RWPE2 (cell line): ENCODE measurements at regions not wholly inside any gene's neighbourhood (a gene's known extent, or its start where the extent isn't known, plus 50 kb on each side); places are given as distances from the start of the nearest gene placed in this dataset.
A peak's percentile ranks its signal among the peaks of the same experiment; 100 is the strongest.

ENCODE experiments used
- ATAC-seq: fragments of 200-7000 bp; cut with Tn5 transposase; 3 replicates; pipeline ENCODE4 v1.9.1; 2021; ENCODE audit warnings: low read depth
- DNase-seq: peaks from one replicate; pipeline ENCODE4 v3.0.0-alpha.2; 2020; ENCODE audit warnings: low spot score
- H3K27ac ChIP-seq: fragments of 450-650 bp; 2 replicates; pipeline ENCODE4 v1.5.1; 2017; ENCODE audit warnings: mild to moderate bottlenecking; ENCODE audit not compliant: poor library complexity, severe bottlenecking
- H3K27me3 ChIP-seq: fragments of 250-450 bp; sonication (Bioruptor Pico); 2 replicates; pipeline ENCODE4 v1.5.1; 2021; ENCODE audit warnings: mild to moderate bottlenecking, moderate library complexity; ENCODE audit not compliant: insufficient read depth, poor library complexity, severe bottlenecking
- H3K36me3 ChIP-seq: fragments of 250-450 bp; sonication (Bioruptor Pico); 2 replicates; pipeline ENCODE4 v1.5.1; 2020; ENCODE audit warnings: low read depth, mild to moderate bottlenecking, moderate library complexity
- H3K4me1 ChIP-seq: fragments of 250-450 bp; sonication (Bioruptor Pico); 2 replicates; pipeline ENCODE4 v1.5.1; 2021; ENCODE audit warnings: mild to moderate bottlenecking, moderate library complexity; ENCODE audit not compliant: insufficient read depth, poor library complexity, severe bottlenecking
- H3K4me3 ChIP-seq: fragments of 250-450 bp; sonication (Bioruptor Pico); 2 replicates; pipeline ENCODE4 v1.5.1; 2021; ENCODE audit warnings: mild to moderate bottlenecking, moderate library complexity; ENCODE audit not compliant: severe bottlenecking
- H3K9me3 ChIP-seq: fragments of 250-450 bp; sonication (Bioruptor Pico); 2 replicates; pipeline ENCODE4 v1.5.1; 2021; ENCODE audit warnings: mild to moderate bottlenecking, moderate library complexity; ENCODE audit not compliant: severe bottlenecking
- TF ChIP-seq, protein P1 (sequence below): fragments of 450-650 bp; IDR thresholded peaks from one replicate; pipeline ENCODE4 v1.5.1; 2017; ENCODE audit warnings: mild to moderate bottlenecking, moderate library complexity; ENCODE audit not compliant: poor library complexity, severe bottlenecking

DNA sequence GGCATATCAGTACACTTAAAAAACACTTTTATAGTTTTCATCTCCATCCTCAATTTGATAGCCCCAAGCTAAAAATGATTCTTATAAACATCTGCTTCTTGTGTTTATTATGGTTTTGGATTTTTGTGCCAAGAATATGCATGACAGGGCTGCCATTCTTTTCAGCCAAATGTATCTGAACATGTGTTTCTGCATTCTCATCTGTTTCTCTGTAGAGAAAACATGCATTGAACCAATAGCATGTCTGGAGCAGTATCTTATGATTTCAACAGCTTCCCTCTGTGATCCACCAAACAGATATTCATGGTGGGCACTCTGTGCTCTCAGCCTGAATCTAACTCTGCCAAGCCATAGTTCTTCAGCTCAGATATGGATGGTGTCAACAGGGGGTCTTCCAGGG lies 99.3 kb upstream of the ERCC6L2 start:
- Histone ChIP-seq H3K27ac (no peak overlapping the region), H3K9me3 (no peaks in the 10 kb centered on the region), H3K36me3 (no peaks in the 10 kb centered on the region), H3K4me3 (no peak overlapping the region), H3K4me1 (no peaks in the 10 kb centered on the region), H3K27me3 (no peaks in the 10 kb centered on the region)
- no peak for ATAC-seq
- no peak for DNase-seq
- TF ChIP-seq, protein P1, sequence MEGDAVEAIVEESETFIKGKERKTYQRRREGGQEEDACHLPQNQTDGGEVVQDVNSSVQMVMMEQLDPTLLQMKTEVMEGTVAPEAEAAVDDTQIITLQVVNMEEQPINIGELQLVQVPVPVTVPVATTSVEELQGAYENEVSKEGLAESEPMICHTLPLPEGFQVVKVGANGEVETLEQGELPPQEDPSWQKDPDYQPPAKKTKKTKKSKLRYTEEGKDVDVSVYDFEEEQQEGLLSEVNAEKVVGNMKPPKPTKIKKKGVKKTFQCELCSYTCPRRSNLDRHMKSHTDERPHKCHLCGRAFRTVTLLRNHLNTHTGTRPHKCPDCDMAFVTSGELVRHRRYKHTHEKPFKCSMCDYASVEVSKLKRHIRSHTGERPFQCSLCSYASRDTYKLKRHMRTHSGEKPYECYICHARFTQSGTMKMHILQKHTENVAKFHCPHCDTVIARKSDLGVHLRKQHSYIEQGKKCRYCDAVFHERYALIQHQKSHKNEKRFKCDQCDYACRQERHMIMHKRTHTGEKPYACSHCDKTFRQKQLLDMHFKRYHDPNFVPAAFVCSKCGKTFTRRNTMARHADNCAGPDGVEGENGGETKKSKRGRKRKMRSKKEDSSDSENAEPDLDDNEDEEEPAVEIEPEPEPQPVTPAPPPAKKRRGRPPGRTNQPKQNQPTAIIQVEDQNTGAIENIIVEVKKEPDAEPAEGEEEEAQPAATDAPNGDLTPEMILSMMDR, result no peak

DNA sequence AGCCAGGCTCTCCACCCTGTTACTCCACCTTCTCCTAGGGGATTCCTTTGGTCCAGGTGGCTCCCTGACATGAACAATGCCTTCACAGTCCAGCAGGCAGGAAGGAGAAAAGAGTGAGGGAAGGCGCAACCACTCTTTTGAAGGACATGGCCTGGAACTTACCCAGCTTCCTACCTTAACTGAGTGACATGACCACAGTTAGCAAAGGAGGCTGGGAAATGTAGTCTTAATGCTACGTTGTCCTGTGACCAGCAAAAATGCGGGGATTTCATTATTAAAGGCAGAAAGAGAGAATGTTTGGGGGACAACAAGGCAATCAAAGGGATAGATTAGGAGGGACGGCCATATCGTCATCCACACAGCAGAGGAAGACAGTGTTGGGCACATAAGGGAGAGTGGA lies 100.3 kb upstream of the ERCC6L2 start:
- Histone ChIP-seq H3K4me3 (no peak overlapping the region), H3K4me1 (no peaks in the 10 kb centered on the region), H3K9me3 (no peaks in the 10 kb centered on the region), H3K36me3 (no peaks in the 10 kb centered on the region), H3K27ac (no peak overlapping the region), H3K27me3 (no peaks in the 10 kb centered on the region)
- DNase-seq (no peak), ATAC-seq (no peak)
- TF ChIP-seq, protein P1, result no peak

DNA sequence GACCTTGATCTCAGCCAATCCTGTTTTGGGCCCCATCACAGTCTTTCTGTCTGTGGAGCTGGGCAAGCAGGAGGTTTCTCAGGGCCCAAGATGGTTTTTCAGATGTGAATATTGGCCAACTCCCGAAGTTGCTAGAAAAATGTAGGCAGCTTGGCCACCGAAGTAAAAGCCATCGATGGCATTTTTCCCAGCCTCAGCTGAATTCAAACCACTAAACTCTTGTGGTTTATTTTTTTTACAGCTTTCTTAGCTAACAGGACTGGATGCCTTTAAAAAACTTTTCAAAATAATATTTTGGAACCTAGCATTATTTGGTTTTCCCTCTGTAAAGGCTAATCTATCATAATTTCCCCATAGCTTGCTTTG lies 102.5 kb upstream of the ERCC6L2 start:
- Histone ChIP-seq H3K4me3 (no peak overlapping the region), H3K9me3 (no peaks in the 10 kb centered on the region), H3K4me1 (no peaks in the 10 kb centered on the region), H3K27me3 (no peaks in the 10 kb centered on the region), H3K36me3 (no peaks in the 10 kb centered on the region), H3K27ac (no peak overlapping the region)
- DNase-seq (no peak), ATAC-seq (no peak)
- TF ChIP-seq, protein P1, result no peak

DNA sequence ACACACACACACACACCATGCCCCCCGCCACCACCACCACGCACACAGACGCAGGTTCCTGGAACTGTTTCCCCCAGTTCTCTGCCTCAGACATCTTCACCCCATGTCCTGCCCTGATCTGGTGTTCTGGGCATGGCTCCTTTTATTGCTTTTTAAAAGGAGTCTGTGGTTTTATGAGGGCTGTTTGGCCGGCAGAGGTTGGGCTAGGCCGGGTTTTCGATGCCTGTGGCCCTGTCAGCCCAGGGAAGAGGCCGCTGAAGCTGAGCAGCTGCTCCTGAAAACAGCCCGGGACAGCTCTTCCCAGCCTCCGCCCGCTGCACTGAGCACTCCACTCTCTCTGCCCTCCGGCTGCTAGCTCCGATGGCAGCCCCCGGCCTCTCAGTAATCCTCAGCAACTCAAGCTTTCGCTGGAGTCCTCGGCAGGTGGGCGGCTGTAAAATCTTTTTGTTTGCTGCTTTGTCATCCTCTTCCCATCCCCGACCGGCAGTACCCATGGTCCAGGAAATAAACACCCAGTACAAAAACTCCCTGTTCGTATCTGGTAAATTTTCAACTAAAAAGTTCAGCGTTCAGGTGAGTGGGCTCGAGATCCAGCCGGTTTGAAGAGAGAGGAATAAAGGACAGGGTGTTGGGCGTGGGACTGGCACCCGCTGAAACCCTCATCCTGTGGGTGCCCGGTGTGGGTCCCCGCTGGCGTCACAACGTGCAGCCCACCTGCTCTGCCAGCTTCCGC lies 103.0 kb upstream of the ERCC6L2 start:
- no peak overlapping the region for H3K27ac ChIP-seq
- TF ChIP-seq, protein P1, result no peak
- H3K9me3 ChIP-seq, result no peaks in the 10 kb centered on the region
- no peak for DNase-seq
- H3K4me3 ChIP-seq, result no peak overlapping the region
- no peaks in the 10 kb centered on the region for H3K36me3 ChIP-seq
- peak; percentile 25; the same call in 1 of the 3 replicates for ATAC-seq
- H3K27me3 ChIP-seq, result no peaks in the 10 kb centered on the region
- H3K4me1 ChIP-seq, result no peaks in the 10 kb centered on the region

DNA sequence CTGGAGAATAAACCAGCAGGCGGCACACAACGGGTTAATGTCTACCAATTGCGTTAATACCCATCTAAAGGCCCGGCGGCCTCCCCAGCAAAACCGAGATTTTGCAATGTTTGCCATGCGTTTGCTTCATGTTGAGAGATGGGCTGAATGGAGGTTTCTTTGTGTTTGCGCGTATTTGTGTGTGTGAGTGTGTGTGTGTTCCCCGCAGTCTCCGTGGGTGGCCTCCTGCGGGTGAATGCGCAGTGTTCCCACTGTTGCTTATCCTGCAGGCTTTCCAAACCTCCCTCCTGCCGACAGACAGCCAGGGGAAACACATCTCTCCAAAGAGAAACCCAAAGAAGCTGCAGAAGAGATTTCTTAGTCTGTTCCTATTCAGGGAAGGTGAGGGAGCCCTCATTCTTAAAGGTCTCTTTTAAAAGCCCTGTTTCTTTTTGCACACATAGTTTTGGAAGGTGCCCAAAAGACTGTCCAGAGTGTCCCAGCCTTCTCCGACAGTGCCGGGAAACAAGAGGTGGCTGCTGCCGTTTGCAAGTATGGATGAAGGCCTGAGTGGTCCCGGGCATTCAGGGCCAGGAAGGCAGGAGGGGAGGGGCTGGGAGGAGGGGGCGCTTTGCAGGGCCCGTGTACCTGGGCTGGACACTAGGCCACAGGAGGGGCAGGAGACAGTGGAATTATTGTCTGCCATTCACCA lies 103.8 kb upstream of the ERCC6L2 start:
- Histone ChIP-seq H3K36me3 (no peaks in the 10 kb centered on the region), H3K4me3 (no peak overlapping the region), H3K9me3 (no peaks in the 10 kb centered on the region), H3K27me3 (no peaks in the 10 kb centered on the region), H3K4me1 (no peaks in the 10 kb centered on the region), H3K27ac (no peak overlapping the region)
- ATAC-seq (no peak), DNase-seq (no peak)
- TF ChIP-seq, protein P1, result no peak
